Fibroblast of villous mesenchyme (primary cell): ENCODE measurements at regions not wholly inside any gene's neighbourhood (a gene's known extent, or its start where the extent isn't known, plus 50 kb on each side); places are given as distances from the start of the nearest gene placed in this dataset.
"Not testable (repeated sequence)": the region's sequence is repeated elsewhere in the genome, so short reads cannot be mapped to it uniquely, and the experiment has no call there.

Source experiments
- DNase-seq: peaks from one replicate; pipeline ENCODE4 v3.0.0-alpha.2; 2010; ENCODE audit warnings: low read depth
- H3K4me3 ChIP-seq: 2 replicates; pipeline ENCODE4 v1.5.1; 2011; ENCODE audit warnings: low read depth, mild to moderate bottlenecking, low read length
- CTCF ChIP-seq: IDR thresholded peaks from 2 replicates; pipeline ENCODE4 v1.5.1; 2012; ENCODE audit warnings: low read depth, mild to moderate bottlenecking, low read length; ENCODE audit not compliant: insufficient read depth

- no peak for DNase-seq
- no peak overlapping the region for H3K4me3 ChIP-seq
- no peak for TF ChIP-seq CTCF
Observed at GRCh38 chr2:234373060-234373459, 123.8 kb downstream of the ARL4C start.

GRCh38 chr2:234372506-234372905 lies 124.4 kb downstream of the ARL4C start:
- no peak overlapping the region for H3K4me3 ChIP-seq
- no peak for DNase-seq
- no peak for TF ChIP-seq CTCF

DNA sequence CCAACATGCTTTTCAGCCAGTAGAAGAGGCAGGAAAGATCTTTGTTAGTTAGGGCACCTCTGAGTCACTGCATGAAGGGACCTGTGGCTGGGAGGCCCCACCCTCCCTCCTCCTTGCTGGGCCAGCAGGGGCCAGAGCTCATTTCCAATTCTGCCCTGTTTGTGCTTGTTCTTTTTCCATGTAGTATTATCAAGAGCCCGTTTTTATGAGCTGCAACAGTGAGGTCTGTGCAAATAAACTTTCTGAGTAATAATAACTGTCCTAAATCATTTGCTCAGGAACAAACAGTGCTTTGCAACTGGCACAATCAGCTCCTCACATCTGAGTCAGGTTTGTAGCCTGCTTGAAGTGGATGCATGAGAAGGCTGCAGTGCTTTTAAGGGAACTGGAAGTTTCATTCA lies 128.0 kb downstream of the ARL4C start:
- no peak for TF ChIP-seq CTCF
- DNase-seq, result peak; percentile 83
- no peak overlapping the region for H3K4me3 ChIP-seq

GRCh38 chr2:234366891-234367290 lies 130.0 kb downstream of the ARL4C start:
- TF ChIP-seq CTCF, result no peak
- no peak overlapping the region for H3K4me3 ChIP-seq
- peak; percentile 63 for DNase-seq

DNA sequence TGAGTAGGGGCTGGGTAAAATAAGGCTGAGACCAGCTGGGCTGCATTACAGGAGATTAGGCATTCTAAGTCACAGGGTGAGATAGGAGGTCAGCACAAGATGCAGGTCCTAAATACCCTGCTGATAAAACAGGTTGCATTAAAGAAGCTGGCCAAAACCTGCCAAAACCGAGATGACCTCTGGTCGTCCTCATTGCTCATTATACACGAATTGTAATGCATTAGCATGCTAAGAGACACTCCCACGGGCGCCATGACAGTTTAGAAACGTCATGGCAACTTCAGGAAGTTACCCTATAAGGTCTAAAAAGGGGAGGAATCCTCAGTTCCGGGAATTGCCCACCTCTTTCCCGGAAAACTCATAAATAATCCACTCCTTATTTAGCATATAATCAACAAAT lies 132.2 kb downstream of the ARL4C start:
- TF ChIP-seq CTCF, result no peak
- DNase-seq, result peak; percentile 47
- no peak overlapping the region for H3K4me3 ChIP-seq

- no peak for TF ChIP-seq CTCF
- DNase-seq, result no peak
- H3K4me3 ChIP-seq, result no peak overlapping the region
Observed at GRCh38 chr2:234363647-234364294, 133.1 kb downstream of the ARL4C start.

DNA sequence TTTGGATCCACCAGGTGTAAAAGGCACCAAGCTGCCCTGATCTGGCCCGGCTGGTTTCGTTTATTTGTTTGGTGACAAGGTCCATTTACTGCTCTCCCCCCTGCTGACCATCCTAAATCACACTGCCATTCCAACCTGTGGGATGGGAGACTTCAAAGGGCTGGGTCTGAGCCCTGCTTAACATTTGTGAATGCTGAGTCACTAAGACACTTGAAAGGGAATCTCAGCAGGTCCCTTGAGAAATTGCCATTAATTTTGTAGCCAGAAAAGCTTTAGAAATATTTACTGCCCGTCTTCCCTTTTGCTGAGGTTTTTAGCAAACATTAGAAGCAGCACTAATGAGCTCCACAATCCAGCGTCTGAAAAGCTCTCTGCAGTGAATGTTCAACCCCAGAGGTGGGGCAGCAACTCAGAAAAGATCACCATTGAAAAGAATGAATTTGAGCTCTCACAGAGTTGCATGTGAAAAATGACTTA lies 133.8 kb downstream of the ARL4C start:
- DNase-seq, result peak; percentile 41
- no peak for TF ChIP-seq CTCF
- H3K4me3 ChIP-seq, result no peak overlapping the region

DNA sequence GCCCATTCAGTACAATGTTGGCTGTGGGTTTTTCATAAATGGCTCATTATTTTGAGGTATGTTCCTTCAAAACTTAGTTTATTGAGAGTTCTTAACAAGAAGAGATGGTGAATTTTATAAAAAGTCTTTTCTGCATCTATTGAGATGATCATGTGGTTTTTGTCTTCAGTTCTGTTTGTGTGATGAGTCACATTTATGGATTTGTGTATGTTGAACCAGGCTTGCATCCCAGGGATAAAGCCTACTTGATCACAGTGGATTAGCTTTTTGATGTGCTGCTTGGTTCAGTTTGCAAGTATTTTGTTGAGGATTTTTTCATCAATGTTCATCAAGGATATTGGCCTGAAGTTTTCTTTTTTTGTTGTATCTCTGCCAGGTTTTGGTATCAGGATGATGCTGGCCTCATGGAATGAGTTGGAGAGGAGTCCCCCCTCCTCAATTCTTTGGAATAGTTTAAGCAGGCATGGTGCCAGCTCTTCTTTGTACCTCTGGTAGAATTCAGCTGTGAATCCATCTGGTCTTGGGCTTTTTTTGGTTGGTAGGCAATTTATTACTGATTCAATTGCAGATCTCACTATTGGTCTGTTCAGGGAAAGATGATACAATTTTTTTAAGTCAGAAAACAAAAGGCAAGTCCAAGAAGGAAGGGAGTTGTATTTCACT lies 136.4 kb downstream of the ARL4C start:
- peak; percentile 74 for DNase-seq
- H3K4me3 ChIP-seq, result not testable (repeated sequence)
